Fibroblast of mammary gland (primary cell): ENCODE measurements at regions not wholly inside any gene's neighbourhood (a gene's known extent, or its start where the extent isn't known, plus 50 kb on each side); places are given as distances from the start of the nearest gene placed in this dataset.
"Not testable (repeated sequence)": the region's sequence is repeated elsewhere in the genome, so short reads cannot be mapped to it uniquely, and the experiment has no call there.

Experiments
- DNase-seq: peaks from one replicate; pipeline ENCODE4 v3.0.0-alpha.2; 2010; ENCODE audit warnings: low read depth
- H3K4me3 ChIP-seq: 2 replicates; pipeline ENCODE4 v1.5.1; 2011; ENCODE audit warnings: low read depth, mild to moderate bottlenecking, low read length, moderate library complexity; ENCODE audit not compliant: control insufficient read depth
- TF ChIP-seq, protein P1 (sequence below): conservative IDR thresholded peaks from 2 replicates; pipeline ENCODE4 v1.5.1; 2011; ENCODE audit warnings: low read depth, low read length, inconsistent platforms; ENCODE audit not compliant: control insufficient read depth, insufficient read depth

DNA sequence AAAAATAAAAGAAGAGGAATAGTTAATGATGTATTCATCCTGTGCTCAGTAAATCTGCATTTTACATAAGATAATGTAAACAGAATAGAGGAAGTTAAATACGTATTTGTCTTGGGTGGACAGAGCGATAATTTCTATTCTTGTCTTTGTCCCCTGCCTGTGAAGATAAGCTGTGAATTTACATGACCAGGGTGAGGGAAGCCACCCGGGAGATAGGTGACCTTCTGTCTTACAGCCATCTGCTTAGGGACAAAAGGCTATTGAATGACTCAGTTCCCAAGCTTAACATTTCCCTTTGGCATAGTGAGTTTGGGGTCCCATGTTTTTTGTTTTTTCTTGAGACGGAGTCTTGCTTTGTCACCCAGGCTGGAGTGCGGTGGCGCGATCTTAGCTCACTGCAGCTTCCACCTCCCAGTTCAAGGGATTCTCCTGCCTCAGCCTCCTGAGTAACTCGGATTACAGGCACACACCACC lies 88.7 kb upstream of the KCTD7 start:
- TF ChIP-seq, protein P1, sequence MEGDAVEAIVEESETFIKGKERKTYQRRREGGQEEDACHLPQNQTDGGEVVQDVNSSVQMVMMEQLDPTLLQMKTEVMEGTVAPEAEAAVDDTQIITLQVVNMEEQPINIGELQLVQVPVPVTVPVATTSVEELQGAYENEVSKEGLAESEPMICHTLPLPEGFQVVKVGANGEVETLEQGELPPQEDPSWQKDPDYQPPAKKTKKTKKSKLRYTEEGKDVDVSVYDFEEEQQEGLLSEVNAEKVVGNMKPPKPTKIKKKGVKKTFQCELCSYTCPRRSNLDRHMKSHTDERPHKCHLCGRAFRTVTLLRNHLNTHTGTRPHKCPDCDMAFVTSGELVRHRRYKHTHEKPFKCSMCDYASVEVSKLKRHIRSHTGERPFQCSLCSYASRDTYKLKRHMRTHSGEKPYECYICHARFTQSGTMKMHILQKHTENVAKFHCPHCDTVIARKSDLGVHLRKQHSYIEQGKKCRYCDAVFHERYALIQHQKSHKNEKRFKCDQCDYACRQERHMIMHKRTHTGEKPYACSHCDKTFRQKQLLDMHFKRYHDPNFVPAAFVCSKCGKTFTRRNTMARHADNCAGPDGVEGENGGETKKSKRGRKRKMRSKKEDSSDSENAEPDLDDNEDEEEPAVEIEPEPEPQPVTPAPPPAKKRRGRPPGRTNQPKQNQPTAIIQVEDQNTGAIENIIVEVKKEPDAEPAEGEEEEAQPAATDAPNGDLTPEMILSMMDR: no peak
- no peak for DNase-seq
- H3K4me3 ChIP-seq: no peak overlapping the region

DNA sequence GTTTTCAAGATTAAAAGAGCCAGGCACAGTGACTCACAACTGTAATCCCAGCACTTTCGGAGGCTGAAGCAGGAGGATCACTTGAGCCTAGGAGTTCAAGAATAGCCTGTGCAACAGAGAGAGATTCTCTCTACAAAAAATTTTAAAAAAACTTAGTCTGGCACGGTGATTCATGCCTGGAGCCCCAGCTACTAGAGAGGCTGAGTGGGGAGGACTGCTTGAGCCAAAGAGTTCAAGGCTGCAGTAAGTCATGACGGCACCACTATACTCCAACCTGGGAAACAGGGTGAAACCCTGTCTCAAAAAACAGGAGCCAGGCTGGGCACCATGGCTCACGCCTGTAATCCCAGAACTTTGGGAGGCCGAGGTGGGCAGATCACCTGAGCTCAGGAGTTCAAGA lies 86.6 kb upstream of the KCTD7 start:
- no peak for DNase-seq
- TF ChIP-seq, protein P1: no peak
- no peak overlapping the region for H3K4me3 ChIP-seq

DNA sequence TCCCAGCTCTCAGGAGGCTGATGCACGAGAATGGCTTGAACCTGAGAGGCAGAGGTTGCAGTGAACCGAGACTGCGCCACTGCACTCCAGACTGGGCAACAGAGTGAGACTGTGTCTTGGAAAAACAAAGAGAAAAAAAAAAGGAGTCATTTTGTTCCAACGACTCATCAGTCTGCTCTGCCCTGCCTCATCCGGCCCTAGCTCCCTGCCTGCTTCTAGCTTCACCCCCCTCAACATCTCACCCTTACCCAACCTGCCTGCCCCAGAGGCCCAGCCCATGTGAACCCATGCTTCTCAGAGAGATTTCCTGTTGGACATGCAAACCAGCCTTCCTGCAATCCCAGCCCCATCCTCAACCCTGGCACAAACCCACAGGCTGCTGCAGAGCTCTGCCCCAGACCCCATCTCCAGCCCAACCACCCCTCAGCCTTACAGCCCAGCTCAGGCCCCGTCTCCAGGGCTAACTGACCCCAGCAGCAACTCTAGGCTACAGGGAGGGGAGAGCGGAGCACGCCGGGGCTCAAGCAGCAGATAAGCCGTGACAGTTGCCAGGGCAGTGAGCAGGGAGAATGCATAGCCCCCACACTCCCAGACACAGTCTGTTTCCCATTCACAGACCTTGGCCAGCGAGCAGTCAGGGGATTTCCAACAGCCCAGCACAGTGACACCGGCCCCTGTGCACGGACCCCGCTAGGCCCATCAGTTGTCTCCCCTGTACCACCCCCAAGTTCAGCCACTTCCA lies 86.0 kb upstream of the KCTD7 start:
- no peak overlapping the region for H3K4me3 ChIP-seq
- TF ChIP-seq, protein P1: no peak
- peak; percentile 33 for DNase-seq

DNA sequence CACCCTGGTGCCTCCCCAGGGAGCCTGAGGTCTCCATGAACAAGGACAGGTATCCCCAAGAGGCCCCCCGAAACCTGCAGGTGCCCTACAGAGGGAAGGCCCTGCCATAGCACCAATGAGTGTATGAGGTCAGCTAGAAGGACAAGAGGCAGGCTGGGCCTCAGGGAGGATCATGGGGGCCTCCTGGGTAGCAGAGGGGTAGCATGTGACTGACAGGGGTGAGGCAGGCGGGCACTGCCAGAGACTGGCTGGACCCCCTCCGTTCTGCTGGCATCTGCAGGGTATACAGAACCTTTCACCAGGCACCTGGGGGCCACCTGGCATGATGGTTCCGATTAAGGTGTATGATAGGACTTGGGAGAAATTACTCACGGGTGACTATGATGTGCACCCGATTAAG lies 79.2 kb upstream of the KCTD7 start:
- TF ChIP-seq, protein P1: no peak
- no peak for DNase-seq
- H3K4me3 ChIP-seq: no peak overlapping the region

DNA sequence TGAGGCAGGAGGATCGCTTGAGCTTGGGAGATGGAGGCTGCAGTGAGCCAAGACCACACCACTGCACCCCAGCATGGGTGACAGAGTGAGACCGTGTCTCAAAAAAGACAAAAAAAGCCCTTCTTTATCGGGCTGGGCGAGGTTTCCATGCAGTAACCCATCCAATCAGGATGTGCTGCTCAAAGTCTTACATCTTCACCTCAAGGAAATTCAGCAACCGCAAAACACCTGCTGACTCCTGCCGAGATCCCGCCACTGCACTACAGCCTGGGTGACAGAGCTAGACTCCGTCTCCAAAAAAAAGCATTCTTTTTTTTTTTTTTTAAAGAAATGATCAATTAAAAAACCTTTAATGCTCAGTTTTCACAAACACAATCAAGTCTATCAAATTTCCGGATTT lies 75.7 kb upstream of the KCTD7 start:
- no peak for DNase-seq
- TF ChIP-seq, protein P1: no peak
- H3K4me3 ChIP-seq: no peak overlapping the region

DNA sequence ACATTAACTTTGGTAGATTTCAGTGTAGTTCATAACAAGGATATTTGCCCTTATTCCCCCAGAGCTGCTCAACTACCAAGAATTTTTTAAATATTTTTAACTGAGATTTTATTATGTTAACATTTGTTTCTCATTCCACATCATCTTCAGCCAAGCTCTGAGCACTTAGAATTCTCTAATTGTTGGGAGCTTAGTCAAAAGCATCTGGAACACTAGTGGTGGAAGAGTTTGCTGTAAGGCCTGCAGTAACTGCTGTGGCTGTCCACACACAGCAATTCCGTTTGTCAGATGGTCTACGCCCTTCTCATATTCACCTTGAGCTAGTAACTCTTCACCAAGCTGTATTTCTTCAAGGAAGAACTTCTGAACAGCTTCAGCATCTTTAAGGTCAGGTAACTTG lies 75.0 kb upstream of the KCTD7 start:
- H3K4me3 ChIP-seq: not testable (repeated sequence)
- DNase-seq: peak; percentile 37

DNA sequence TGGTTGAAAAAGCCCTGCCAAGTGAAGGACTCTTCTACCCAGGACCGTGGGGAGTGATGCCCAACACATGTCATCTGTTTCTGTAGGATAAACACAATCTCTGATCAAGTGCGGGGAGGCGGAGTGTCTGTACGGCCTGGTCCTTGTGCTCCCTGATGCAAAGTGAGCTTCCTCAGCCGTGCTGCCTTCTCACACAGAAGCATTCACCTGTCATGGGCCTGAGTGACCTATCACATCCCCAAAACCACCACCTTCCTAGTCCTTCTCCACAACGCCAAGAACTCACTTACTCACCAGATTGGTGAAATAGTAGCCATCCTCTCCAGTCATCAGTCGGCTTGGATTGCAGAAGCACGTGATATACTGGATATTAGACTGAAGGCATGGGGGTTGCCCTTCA lies 74.4 kb upstream of the KCTD7 start:
- DNase-seq, H3K4me3 ChIP-seq: not testable (repeated sequence)

DNA sequence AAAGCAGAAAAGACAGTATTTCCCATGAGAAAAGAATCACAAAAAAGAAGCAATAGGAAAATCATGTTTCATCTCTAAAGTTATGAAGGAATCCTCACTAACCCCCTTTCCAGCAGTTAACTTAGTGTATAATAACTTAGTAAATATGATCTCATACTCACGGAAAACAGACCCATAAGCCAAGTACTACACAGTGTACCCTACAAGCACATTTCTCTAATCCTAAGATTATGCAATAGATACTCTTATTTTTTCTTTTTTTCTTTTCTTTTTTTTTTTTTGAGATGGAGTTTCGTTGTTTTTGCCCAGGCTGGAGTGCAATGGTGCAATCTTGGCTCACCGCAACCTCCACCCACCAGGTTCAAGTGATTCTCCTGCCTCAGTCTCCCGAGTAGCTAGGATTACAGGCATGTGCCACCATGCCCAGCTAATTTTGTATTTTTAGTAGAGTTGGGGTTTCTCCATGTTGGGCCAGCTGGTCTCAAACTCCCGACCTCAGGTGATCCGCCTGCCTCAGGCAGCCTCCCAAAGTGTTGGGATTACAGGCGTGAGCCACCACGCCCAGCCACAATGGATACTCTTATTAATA lies 73.7 kb upstream of the KCTD7 start:
- not testable (repeated sequence) for H3K4me3 ChIP-seq
- peak; percentile 52 for DNase-seq
